ENCODE measurements at regions not wholly inside any gene's neighbourhood (a gene's known extent, or its start where the extent isn't known, plus 50 kb on each side); places are given as distances from the start of the nearest gene placed in this dataset.
A peak's percentile ranks its signal among the peaks of the same experiment; 100 is the strongest.
"Not testable (repeated sequence)": the region's sequence is repeated elsewhere in the genome, so short reads cannot be mapped to it uniquely, and the experiment has no call there.

DNA sequence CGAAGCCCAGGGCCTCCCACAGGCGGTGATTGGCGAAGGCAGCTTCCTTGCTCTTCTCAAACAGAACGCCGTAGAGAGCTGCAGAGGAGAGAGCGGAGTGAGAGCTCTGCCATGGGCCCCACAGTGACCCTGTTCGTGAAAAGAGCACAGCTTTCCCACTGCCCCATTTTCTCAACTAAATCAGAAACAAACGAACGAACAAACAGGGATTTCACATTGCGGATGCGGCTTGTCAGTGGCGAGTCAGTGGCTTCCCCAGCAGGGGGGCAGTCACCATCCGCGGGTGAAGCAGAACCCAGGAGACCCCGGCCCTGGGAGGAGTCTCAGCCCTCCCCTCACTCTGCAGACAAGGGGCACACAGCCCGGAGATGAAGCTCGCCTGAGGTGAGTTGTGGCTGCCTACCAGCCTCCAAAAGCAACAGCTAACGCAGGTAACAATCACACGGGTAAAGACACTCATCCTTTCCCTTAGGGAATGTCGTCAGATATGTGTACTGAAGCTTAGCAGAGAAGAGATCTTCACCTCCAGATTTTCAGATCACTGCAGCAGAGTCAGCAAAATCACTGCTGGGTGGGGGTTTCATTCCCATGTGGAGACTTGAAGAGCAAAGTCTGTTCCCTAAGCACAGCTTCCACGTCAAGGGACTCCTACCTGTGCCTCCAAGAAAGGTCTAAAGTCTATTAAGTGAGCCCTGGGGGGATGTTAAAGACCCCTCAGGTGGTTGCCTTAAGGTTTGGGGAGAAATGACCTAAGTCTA, 51.2 kb upstream of the GPR31 start:
- no peaks in the 10 kb centered on the region for H3K4me1 ChIP-seq (ENCODE audit: control insufficient read depth in 3 of 3, insufficient read depth in 2 of 3, low read depth in 1 of 3, low read length in 2 of 3)
- no peaks in the 10 kb centered on the region for H3K36me3 ChIP-seq (ENCODE audit: control insufficient read depth in 3 of 3, insufficient read depth in 2 of 3, low read depth in 1 of 3, low read length in 3 of 3)
- no peaks in the 10 kb centered on the region for H3K9me3 ChIP-seq (ENCODE audit: control insufficient read depth in 2 of 2, insufficient read depth in 1 of 2, low read depth in 1 of 2, low read length in 1 of 2)
- no peaks in the 10 kb centered on the region for H3K27me3 ChIP-seq (ENCODE audit: control insufficient read depth in 3 of 3, insufficient read depth in 3 of 3, low read length in 3 of 3)
- H3K27ac ChIP-seq (ENCODE audit: low read depth in 1 of 3, low read length in 2 of 3) = no peak overlapping the region
- 75 to 84% (median 77%) methylated on average over 18 to 21 of the region's 21 CpGs for WGBS, 3 donors
- FAIRE-seq (no peak), DNase-seq (peak in 1 of 2 donors; percentile 41)
- no peak overlapping the region for H3K4me3 ChIP-seq (ENCODE audit: low read depth in 1 of 3, low read length in 3 of 3)

- 70 to 86% (median 75%) methylated on average over 9 of the region's 9 CpGs for WGBS, 3 donors
- FAIRE-seq (no peak), DNase-seq (no peak)
- Histone ChIP-seq H3K4me1 (ENCODE audit: control insufficient read depth in 3 of 3, insufficient read depth in 2 of 3, low read depth in 1 of 3, low read length in 2 of 3) (no peaks in the 10 kb centered on the region), H3K4me3 (ENCODE audit: low read depth in 1 of 3, low read length in 3 of 3) (no peak overlapping the region), H3K27ac (ENCODE audit: low read depth in 1 of 3, low read length in 2 of 3) (no peak overlapping the region), H3K9me3 (ENCODE audit: control insufficient read depth in 2 of 2, insufficient read depth in 1 of 2, low read depth in 1 of 2, low read length in 1 of 2) (no peaks in the 10 kb centered on the region), H3K36me3 (ENCODE audit: control insufficient read depth in 3 of 3, insufficient read depth in 2 of 3, low read depth in 1 of 3, low read length in 3 of 3) (no peaks in the 10 kb centered on the region), H3K27me3 (ENCODE audit: control insufficient read depth in 3 of 3, insufficient read depth in 3 of 3, low read length in 3 of 3) (no peaks in the 10 kb centered on the region)
Observed at GRCh38 chr6:167209577-167209975, 51.8 kb upstream of the GPR31 start.

DNA sequence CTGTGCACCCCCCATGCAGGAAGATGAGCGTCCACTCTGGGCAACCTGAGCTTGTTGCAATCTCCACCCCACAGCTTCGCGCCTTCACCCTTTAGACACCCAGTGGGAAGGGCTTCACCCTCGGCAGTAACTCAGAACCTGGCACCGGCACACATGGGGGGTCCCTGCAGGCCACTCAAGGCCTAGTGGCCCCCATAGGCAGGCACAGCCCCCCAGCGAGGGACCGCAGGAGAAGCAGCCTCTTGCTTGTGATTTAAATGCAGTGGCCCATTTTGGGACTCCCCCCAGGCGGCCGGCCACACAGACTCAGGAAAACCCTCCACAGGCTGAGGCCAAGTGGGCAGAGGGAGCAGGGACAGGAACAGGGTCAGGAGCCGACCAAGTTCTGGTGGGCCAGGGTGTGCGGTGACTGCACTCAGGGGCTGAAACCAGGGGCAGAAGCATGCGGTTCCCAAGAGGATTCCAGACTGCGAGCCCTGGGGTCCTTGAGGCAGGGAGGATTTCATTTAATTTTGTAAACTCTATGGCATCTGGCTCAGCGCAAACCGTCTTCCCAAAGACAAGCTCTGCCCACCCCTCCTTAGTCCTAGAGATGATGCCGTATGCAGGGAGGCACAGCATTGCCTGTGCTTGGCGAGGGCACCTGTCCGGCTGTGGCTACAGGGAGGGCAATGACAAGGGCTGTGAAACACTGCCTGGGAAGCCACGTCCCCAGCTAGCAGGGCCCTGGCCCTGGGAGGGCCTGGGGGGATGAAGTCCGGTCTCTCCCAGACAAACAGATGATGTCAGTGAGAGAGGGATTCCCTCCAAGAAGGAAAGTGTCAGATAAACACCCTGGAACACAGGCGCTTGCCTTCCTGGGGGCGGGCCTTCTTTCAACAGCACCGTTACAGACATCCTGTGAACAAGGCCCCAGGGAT, 52.9 kb upstream of the GPR31 start:
- 71 to 77% (median 77%) methylated on average over 23 of the region's 23 CpGs for whole genome bisulfite sequencing, 3 donors
- H3K36me3 ChIP-seq (ENCODE audit: control insufficient read depth in 3 of 3, insufficient read depth in 2 of 3, low read depth in 1 of 3, low read length in 3 of 3) = no peaks in the 10 kb centered on the region
- no peaks in the 10 kb centered on the region for H3K9me3 ChIP-seq (ENCODE audit: control insufficient read depth in 2 of 2, insufficient read depth in 1 of 2, low read depth in 1 of 2, low read length in 1 of 2)
- H3K27me3 ChIP-seq (ENCODE audit: control insufficient read depth in 3 of 3, insufficient read depth in 3 of 3, low read length in 3 of 3) = no peaks in the 10 kb centered on the region
- H3K4me3 ChIP-seq (ENCODE audit: low read depth in 1 of 3, low read length in 3 of 3) = no peak overlapping the region
- H3K4me1 ChIP-seq (ENCODE audit: control insufficient read depth in 3 of 3, insufficient read depth in 2 of 3, low read depth in 1 of 3, low read length in 2 of 3) = no peaks in the 10 kb centered on the region
- H3K27ac ChIP-seq (ENCODE audit: low read depth in 1 of 3, low read length in 2 of 3) = no peak overlapping the region
- no peak for FAIRE-seq
- DNase-seq = peak in 1 of 2 donors; percentile 24

DNA sequence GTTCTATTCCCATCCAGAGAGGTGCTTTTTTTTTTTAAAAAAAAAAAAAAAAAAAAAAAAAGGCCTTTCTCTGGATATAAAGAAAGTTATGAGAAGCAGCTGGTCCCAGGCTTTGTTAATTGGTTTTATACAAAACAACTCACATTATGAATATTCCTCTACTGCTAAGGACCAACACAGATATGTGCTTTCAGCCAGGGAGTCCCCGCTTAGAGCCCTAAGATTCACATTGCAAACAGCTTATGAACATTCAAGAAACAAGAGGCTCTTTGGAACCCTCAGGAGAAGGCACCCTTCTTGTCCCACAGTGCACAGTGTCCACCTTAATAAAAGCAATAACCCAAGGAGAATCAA, 53.5 kb upstream of the GPR31 start:
- DNase-seq = no peak
- Histone ChIP-seq H3K9me3 (ENCODE audit: control insufficient read depth in 2 of 2, insufficient read depth in 1 of 2, low read depth in 1 of 2, low read length in 1 of 2) (no peaks in the 10 kb centered on the region), H3K4me1 (ENCODE audit: control insufficient read depth in 3 of 3, insufficient read depth in 2 of 3, low read depth in 1 of 3, low read length in 2 of 3) (no peaks in the 10 kb centered on the region), H3K27ac (ENCODE audit: low read depth in 1 of 3, low read length in 2 of 3) (no peak overlapping the region), H3K36me3 (ENCODE audit: control insufficient read depth in 3 of 3, insufficient read depth in 2 of 3, low read depth in 1 of 3, low read length in 3 of 3) (no peaks in the 10 kb centered on the region), H3K4me3 (ENCODE audit: low read depth in 1 of 3, low read length in 3 of 3) (no peak overlapping the region), H3K27me3 (ENCODE audit: control insufficient read depth in 3 of 3, insufficient read depth in 3 of 3, low read length in 3 of 3) (no peaks in the 10 kb centered on the region)
- WGBS, 3 donors = 85 to 92% (median 92%) methylated on average over 1 of the region's 1 CpG
- FAIRE-seq = no peak

DNA sequence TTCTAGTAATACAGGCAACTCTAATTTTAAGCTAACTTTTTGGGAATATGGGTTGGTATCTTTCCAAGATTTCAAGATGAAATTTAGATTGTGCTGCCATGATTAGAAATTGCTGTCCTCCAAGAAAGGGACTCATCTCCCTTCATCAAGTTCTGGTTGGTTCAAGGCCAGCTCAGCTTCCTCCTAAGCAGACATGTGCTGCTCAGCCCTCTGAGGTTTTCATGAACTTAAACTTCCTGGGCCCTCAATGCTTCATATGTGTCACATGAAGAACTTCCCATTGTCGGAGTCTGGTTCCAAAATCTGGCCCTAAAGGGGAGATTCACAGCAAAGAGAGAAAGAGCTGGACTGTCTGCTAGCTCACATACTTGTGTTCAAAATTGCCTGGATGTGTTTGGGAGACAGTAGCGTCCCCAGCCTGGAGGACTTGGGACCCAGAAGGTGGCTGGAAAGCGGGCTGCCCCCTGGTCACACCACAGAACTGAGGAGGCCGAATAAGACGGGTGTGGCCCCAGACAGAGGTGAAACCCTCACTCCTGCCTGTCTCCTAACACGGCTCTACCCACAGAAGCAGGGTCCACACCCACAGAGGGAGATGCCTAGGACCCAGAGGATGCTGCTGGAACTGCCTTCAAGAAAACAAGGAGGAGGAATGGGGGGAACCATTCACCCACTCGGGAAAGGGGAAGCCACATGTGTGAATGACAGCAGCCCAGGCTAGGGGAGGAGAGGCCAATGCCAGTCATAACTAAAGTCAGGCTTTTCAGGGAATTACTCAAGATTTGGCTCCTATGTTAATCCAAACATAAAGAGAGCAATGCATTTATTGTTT, 54.3 kb upstream of the GPR31 start:
- Histone ChIP-seq H3K27me3 (ENCODE audit: control insufficient read depth in 3 of 3, insufficient read depth in 3 of 3, low read length in 3 of 3) (no peaks in the 10 kb centered on the region), H3K9me3 (ENCODE audit: control insufficient read depth in 2 of 2, insufficient read depth in 1 of 2, low read depth in 1 of 2, low read length in 1 of 2) (no peaks in the 10 kb centered on the region), H3K4me3 (ENCODE audit: low read depth in 1 of 3, low read length in 3 of 3) (no peak overlapping the region), H3K4me1 (ENCODE audit: control insufficient read depth in 3 of 3, insufficient read depth in 2 of 3, low read depth in 1 of 3, low read length in 2 of 3) (no peaks in the 10 kb centered on the region), H3K27ac (ENCODE audit: low read depth in 1 of 3, low read length in 2 of 3) (no peak overlapping the region), H3K36me3 (ENCODE audit: control insufficient read depth in 3 of 3, insufficient read depth in 2 of 3, low read depth in 1 of 3, low read length in 3 of 3) (no peaks in the 10 kb centered on the region)
- WGBS, 3 donors = 51 to 63% (median 51%) methylated on average over 7 of the region's 7 CpGs
- FAIRE-seq (no peak), DNase-seq (no peak)

DNA sequence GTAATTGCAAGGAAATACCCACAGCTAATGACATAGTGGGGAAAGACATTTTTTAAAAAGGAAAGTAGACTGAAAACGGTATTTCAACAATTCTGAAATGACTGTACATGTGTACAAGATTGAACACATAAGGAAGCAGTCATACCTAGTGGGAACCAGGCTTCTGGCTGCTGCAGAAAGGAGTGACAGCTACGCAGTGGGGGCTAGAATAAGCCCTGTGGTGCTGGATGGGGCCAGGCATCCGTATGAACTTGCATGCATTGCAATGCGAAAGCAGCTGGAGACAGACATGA, 54.9 kb upstream of the GPR31 start:
- Histone ChIP-seq H3K4me1 (ENCODE audit: control insufficient read depth in 3 of 3, insufficient read depth in 2 of 3, low read depth in 1 of 3, low read length in 2 of 3) (no peaks in the 10 kb centered on the region), H3K27me3 (ENCODE audit: control insufficient read depth in 3 of 3, insufficient read depth in 3 of 3, low read length in 3 of 3) (no peaks in the 10 kb centered on the region), H3K9me3 (ENCODE audit: control insufficient read depth in 2 of 2, insufficient read depth in 1 of 2, low read depth in 1 of 2, low read length in 1 of 2) (no peaks in the 10 kb centered on the region), H3K27ac (ENCODE audit: low read depth in 1 of 3, low read length in 2 of 3) (no peak overlapping the region), H3K4me3 (ENCODE audit: low read depth in 1 of 3, low read length in 3 of 3) (no peak overlapping the region), H3K36me3 (ENCODE audit: control insufficient read depth in 3 of 3, insufficient read depth in 2 of 3, low read depth in 1 of 3, low read length in 3 of 3) (no peaks in the 10 kb centered on the region)
- no peak for FAIRE-seq
- DNase-seq = no peak
- 67 to 83% (median 75%) methylated on average over 4 of the region's 4 CpGs for WGBS, 3 donors

GRCh38 chr6:167214206-167214605, 56.4 kb upstream of the GPR31 start:
- Histone ChIP-seq H3K9me3 (ENCODE audit: control insufficient read depth in 2 of 2, insufficient read depth in 1 of 2, low read depth in 1 of 2, low read length in 1 of 2) (no peaks in the 10 kb centered on the region), H3K4me3 (ENCODE audit: low read depth in 1 of 3, low read length in 3 of 3) (no peak overlapping the region), H3K36me3 (ENCODE audit: control insufficient read depth in 3 of 3, insufficient read depth in 2 of 3, low read depth in 1 of 3, low read length in 3 of 3) (no peaks in the 10 kb centered on the region), H3K27ac (ENCODE audit: low read depth in 1 of 3, low read length in 2 of 3) (no peak overlapping the region), H3K27me3 (ENCODE audit: control insufficient read depth in 3 of 3, insufficient read depth in 3 of 3, low read length in 3 of 3) (no peaks in the 10 kb centered on the region), H3K4me1 (ENCODE audit: control insufficient read depth in 3 of 3, insufficient read depth in 2 of 3, low read depth in 1 of 3, low read length in 2 of 3) (no peaks in the 10 kb centered on the region)
- no peak for DNase-seq
- FAIRE-seq = no peak
- WGBS, 3 donors = 62 to 83% (median 71%) methylated on average over 9 to 10 of the region's 10 CpGs

DNA sequence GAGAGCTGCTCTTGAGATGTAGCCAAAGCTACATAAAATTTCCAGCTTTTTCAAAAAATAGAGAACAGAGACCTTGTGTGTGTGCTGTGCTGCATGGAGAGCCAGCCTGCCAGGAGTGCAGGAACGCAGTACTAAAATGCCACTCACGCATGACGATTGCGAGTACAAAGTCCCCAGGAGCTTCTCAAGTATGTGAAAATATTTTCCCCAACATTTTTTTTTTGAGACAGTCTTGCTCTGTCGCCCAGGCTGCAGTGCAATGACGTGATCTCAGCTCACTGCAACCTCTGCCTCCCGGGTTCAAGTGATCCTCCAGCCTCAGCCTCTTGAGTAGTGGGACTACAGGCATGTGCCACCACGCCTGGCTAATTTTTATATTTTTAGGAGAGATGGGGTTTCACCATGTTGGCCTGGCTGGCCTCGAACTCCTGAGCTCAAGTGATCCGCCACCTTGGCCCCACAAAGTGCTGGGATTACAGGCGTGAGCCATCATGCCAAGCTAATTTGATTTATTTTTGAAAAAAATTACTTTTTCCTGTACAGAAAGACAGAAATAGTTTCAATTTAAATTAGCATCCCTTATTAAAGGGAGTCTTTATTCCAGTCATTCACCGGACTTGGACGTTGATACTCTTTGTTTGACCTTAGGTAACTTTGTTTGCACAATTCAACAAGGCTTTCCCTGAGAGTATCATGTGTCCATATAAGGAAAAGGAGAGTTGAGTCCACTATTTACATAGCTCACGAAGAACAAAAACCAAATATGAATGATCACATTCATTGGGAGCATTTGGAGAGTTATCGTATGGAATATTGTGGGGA, 57.9 kb upstream of the GPR31 start:
- not testable (repeated sequence) for H3K36me3 ChIP-seq (ENCODE audit: control insufficient read depth in 3 of 3, insufficient read depth in 2 of 3, low read depth in 1 of 3, low read length in 3 of 3); H3K27ac ChIP-seq (ENCODE audit: low read depth in 1 of 3, low read length in 2 of 3); H3K27me3 ChIP-seq (ENCODE audit: control insufficient read depth in 3 of 3, insufficient read depth in 3 of 3, low read length in 3 of 3); H3K9me3 ChIP-seq (ENCODE audit: control insufficient read depth in 2 of 2, insufficient read depth in 1 of 2, low read depth in 1 of 2, low read length in 1 of 2); H3K4me3 ChIP-seq (ENCODE audit: low read depth in 1 of 3, low read length in 3 of 3); FAIRE-seq; H3K4me1 ChIP-seq (ENCODE audit: control insufficient read depth in 3 of 3, insufficient read depth in 2 of 3, low read depth in 1 of 3, low read length in 2 of 3)
- peak in 1 of 2 donors; percentile 32 for DNase-seq
- WGBS, 3 donors = 33 to 37% (median 36%) methylated on average over 12 to 13 of the region's 15 CpGs
